HL-60 (cell line): ENCODE measurements at regions not wholly inside any gene's neighbourhood (a gene's known extent, or its start where the extent isn't known, plus 50 kb on each side); places are given as distances from the start of the nearest gene placed in this dataset.

Source experiments
- DNase-seq, 2 experiments: peaks; one replicate each; pipeline ENCODE4 v3.0.0-alpha.2; 2010 to 2020; ENCODE audit warnings: low read depth in 1 of 2, low spot score in 1 of 2
- H3K27ac ChIP-seq: fragments of 250-450 bp; sonication (Bioruptor Pico); replicated peaks from 2 replicates; pipeline ENCODE4 v1.5.1; 2020; ENCODE audit warnings: mild to moderate bottlenecking, moderate library complexity
- H3K27me3 ChIP-seq: fragments of 250-450 bp; sonication (Bioruptor Pico); 2 replicates; pipeline ENCODE4 v1.5.1; 2021; ENCODE audit warnings: mild to moderate bottlenecking, moderate library complexity; ENCODE audit not compliant: insufficient read depth, poor library complexity, severe bottlenecking
- H3K4me3 ChIP-seq: replicated peaks from 2 replicates; pipeline ENCODE4 v1.5.1; 2011; ENCODE audit warnings: mild to moderate bottlenecking, control low read depth, low read length; ENCODE audit not compliant: insufficient read depth
- CTCF ChIP-seq: IDR thresholded peaks from one replicate; pipeline ENCODE4 v1.5.1; 2011; ENCODE audit warnings: low read length, control low read depth, inconsistent platforms; ENCODE audit not compliant: insufficient read depth
- GABPA ChIP-seq: IDR thresholded peaks from 2 replicates; pipeline ENCODE4 v1.6.1; 2012; ENCODE audit warnings: low read depth
- POLR2AphosphoS5 ChIP-seq: IDR thresholded peaks from 2 replicates; pipeline ENCODE4 v1.6.1; 2012; ENCODE audit warnings: low read depth
- SPI1 ChIP-seq: IDR thresholded peaks from 2 replicates; pipeline ENCODE4 v1.6.1; 2012; ENCODE audit warnings: low read depth, mild to moderate bottlenecking, borderline replicate concordance
- TF ChIP-seq, protein P1 (sequence below): IDR thresholded peaks from 2 replicates; pipeline ENCODE4 v1.6.1; 2012; ENCODE audit warnings: low read depth; ENCODE audit not compliant: insufficient replicate concordance

GRCh38 chr6:127051571-127052260 is 66.8 kb upstream of the RSPO3 start:
- H3K27ac ChIP-seq: no peak overlapping the region
- DNase-seq: no peak
- no peak for TF ChIP-seq CTCF
- TF ChIP-seq, protein P1, sequence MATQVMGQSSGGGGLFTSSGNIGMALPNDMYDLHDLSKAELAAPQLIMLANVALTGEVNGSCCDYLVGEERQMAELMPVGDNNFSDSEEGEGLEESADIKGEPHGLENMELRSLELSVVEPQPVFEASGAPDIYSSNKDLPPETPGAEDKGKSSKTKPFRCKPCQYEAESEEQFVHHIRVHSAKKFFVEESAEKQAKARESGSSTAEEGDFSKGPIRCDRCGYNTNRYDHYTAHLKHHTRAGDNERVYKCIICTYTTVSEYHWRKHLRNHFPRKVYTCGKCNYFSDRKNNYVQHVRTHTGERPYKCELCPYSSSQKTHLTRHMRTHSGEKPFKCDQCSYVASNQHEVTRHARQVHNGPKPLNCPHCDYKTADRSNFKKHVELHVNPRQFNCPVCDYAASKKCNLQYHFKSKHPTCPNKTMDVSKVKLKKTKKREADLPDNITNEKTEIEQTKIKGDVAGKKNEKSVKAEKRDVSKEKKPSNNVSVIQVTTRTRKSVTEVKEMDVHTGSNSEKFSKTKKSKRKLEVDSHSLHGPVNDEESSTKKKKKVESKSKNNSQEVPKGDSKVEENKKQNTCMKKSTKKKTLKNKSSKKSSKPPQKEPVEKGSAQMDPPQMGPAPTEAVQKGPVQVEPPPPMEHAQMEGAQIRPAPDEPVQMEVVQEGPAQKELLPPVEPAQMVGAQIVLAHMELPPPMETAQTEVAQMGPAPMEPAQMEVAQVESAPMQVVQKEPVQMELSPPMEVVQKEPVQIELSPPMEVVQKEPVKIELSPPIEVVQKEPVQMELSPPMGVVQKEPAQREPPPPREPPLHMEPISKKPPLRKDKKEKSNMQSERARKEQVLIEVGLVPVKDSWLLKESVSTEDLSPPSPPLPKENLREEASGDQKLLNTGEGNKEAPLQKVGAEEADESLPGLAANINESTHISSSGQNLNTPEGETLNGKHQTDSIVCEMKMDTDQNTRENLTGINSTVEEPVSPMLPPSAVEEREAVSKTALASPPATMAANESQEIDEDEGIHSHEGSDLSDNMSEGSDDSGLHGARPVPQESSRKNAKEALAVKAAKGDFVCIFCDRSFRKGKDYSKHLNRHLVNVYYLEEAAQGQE: no peak
- TF ChIP-seq GABPA: no peak
- TF ChIP-seq SPI1: no peak
- TF ChIP-seq POLR2AphosphoS5: no peak
- no peaks in the 10 kb centered on the region for H3K27me3 ChIP-seq
- H3K4me3 ChIP-seq: no peak overlapping the region

DNA sequence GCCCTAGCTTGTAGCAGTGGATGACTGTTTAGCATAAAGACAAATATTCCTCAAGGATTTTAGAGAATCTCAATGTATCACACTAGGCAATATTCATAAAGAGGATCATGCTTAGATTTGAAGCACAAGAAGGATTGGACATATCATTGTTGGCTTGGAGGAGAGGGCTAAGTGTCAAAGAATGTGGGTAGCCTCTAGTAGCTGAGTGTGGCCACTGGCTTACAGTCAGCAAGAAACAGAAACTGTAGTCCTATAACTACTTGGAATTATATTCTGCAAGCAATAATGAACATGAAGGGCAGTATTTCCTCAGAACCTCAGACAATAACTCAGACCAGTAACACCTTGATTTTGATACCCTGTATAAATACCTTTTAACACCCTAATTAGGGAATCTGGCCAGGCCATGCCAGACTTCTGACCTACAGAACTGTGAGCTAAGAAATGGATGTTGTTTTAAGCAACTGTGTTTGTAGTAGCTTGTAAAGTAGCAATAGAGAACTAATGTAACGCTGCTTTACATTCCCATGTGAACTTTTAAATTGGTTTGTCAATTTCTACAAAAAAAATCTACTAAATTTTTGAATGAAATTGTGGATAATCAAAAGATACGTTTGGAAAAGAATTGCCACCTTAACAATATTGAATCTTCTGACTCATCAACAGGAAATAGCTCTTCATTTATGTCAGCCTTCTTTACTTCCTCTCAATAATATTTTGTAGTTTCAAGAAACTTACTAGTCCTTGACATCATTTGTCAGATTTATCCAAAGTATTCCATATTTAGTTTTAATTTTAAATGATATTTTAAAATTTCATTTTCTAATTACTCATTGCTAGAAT is 65.2 kb upstream of the RSPO3 start:
- TF ChIP-seq GABPA: no peak
- TF ChIP-seq, protein P1: no peak
- no peak for TF ChIP-seq CTCF
- Histone ChIP-seq H3K4me3 (no peak overlapping the region), H3K27ac (no peak overlapping the region), H3K27me3 (no peaks in the 10 kb centered on the region)
- no peak for DNase-seq

DNA sequence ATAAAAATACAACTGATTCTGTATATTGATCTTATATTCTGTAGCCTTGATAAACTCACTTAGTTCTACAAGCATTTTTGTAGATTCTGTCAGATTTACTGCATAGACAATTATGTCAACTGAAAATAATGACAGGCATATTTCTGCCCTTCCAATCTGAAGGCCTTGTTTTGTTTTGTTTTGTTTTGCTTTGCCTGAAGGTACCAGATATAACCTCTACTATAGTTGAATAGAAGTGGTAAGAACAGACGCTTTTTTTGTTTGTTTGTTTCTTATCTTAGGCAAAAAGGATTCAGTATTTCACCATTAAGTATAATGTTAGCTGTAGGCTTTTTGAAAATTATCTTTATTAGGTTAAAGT is 64.6 kb upstream of the RSPO3 start:
- Histone ChIP-seq H3K27me3 (no peaks in the 10 kb centered on the region), H3K27ac (no peak overlapping the region), H3K4me3 (no peak overlapping the region)
- DNase-seq: no peak
- TF ChIP-seq POLR2AphosphoS5: no peak
- TF ChIP-seq CTCF: no peak
- TF ChIP-seq, protein P1: no peak
- TF ChIP-seq SPI1: no peak
- no peak for TF ChIP-seq GABPA
